AG20443 (cell line): ENCODE measurements at regions not wholly inside any gene's neighbourhood (a gene's known extent, or its start where the extent isn't known, plus 50 kb on each side); places are given as distances from the start of the nearest gene placed in this dataset.

Source experiments
- DNase-seq: peaks from one replicate; pipeline ENCODE4 v3.0.0; 2012; ENCODE audit warnings: low spot score, mixed read lengths

DNA sequence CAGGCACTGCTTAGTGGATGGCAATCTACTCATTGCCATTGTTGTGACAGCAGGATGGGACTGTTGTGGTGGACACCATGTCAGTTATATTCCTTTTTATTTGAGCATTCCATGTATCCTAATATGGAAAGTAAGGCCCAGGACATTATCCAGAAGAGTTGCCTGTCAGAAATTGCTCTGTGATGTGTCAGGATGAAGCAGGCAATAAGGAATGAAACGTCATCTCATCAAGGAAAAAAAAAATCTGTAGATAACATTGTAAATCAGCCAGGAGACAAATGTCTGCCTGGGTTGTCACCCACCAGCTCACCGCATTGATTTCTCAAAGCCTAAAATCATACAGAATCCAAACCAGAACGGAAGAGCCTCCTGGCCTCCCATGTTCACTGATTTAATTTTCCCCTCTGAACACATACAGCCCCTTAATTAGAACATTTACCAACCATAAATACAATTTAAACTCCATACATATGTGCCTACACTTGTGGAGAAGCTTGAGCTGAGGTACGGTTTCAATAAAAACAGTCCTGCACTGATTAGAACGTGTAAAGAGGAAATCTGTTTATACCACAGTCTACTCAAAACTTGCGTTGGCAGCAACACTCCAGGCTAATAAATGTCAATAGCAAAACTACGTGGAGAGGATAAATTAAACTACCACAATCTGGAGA is 73.9 kb downstream of the FOXD1 start:
- peak; percentile 52 for DNase-seq

DNA sequence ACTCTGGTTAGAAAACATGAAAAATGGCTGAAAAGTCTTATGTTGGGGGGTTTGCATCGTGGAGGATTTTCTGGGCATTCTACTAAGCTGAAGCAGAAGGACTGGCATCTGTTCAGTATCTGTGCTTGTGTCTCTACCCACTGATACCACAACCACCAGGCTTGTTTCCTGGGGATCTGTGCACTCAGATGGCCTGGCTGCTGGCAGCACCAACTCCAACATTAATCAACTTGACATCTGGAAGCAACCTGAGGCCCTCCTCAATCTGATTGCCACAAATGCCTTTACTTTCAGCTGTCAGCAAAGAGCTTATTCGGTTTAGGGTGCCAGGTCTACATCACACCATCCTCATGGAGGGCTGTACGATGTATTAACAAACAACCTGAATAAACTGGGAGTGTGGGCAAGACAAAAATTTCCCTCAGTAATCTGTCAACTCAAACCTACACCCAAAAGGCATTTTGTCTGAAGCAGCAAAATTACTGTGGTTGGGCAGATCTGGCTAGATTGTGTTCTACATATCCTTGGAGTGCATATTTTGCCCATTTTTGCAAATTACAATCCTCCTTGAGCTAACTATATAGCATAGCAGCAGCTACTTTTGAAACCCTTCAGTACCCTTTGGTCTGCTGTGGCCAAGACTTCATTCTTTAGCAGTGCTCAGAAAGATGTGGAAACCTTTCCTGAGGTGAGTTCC is 74.6 kb downstream of the FOXD1 start:
- no peak for DNase-seq

DNA sequence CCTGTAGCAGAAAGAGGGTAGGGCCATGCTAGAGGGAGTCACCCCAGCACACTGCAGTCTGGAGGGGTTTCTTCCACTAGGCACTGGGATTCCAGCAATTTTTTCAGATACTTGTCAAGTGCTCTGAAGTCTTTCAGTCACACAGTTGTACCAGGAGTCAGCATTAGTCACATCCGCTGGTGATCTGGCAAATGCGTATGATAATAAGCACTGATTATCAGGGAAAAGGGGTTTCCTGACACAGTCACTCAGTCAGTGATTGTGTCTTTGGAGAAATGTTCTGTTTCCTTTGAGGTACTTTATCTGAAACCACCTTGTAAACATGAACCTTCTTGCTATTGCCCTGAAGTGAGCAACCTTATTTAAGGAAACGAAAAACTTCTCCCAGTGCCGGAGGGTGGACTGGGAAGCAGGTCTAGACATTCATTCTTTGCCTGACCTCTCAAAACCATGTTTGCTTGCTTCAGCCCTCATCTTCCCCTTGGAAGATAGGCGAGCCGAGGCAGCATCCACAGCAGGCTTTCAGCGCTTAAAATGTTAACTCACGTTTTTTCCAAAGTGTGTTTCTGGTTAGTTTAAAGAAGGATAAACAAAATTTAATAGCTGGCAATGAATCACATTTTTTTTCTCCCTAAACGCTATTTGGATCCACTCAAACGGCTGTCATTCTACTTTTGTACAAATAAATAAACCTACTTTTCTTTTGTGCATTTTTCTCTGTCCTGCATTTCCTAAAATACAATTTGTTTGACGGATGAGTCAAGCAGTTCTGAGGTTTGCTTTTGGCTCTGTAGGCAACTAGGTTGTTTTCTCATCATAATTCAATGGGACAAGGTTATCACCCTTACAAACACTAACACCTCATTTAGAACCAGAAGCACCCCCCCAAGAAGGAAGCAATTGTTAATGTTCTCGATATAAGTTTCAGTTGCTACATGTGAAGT is 77.7 kb downstream of the FOXD1 start:
- DNase-seq, result peak; percentile 60

DNA sequence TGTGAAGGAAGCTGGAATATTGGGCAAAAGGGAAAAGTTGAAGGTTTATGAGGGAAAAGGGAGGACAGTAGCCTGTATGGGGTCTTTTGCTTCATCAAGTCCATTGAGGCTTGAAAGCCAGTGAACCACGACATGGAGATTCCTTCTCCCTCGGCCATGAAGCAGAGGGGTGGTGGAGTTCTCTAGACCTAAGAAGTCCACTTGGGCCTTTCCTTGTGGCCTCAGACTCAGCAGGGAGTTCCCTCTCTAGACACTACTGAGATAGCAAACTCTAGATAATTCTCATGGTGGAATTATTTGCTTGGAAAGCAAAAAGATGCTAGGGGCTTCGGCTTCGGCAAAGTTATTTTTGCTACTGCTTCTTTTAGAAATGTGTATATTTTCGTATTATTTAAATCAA is 78.5 kb downstream of the FOXD1 start:
- no peak for DNase-seq

DNA sequence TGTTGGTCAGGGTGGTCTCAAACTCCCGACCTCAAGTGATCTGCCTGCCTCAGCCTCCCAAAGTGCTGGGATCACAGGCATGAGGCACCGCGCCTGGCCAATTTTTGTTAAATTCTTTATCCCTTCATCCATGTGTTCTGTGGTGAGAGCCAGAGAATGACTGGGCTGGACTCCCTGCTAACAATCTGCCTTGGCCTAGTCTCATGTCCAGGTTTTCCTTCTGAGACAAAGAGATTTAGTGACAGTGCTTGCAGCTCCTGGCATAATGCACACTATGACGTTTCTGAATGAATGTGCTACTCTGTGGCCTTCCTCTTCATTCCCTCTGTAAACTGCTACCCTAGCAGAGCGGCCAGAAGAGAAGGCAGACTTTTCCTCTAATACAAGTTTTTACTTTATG is 79.3 kb downstream of the FOXD1 start:
- peak; percentile 72 for DNase-seq

DNA sequence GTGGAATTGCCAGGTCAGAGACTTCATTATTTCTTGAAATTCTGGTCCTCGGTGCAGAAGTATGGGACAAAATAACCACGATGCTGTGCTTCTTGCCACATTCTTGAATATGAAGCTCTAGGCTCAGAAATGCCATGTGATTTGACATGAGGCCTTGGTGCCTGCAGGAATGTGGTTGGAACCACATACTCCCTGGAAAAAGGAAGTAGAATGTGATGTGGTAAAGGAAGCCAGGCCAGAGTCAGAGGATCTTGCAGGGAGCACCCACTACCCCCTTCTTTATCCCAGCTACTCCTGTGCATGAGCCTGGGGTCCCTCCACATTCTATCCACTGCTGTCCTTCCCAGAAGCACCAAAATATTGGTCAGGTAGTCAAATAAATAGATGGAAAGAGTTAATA is 80.9 kb downstream of the FOXD1 start:
- DNase-seq, result no peak

DNA sequence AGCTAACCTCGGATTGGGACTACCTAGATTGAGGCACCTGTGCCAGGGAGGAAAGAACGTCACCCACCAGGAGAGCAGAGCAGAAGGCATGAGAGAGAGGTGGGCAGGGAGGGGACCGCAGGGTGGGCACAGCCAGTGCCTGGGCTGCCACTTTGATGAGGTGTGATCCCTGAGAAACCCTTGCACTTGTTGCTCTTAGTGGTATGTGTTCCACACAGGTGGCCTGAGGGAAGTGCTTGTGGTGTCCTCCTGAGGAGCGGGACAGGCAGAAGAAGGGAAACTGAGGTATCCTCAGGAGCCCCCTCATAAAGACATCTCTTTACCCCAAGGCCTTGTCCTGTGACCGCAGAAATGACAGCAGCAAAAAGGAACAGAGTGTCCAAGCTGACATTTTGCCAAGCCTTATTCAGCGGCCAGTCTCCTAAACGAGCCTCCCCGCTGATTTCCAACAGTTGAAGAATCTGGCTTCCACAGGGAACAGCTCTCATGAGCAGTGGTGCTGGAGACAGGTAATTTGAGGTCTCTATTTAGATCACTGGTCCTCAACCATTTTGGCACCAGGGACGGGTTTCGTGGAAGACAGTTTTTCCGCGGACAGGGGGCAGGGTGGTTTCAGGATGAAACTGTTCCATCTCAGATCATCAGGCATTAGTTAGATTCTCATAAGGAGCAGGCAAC is 82.4 kb downstream of the FOXD1 start:
- DNase-seq, result no peak

DNA sequence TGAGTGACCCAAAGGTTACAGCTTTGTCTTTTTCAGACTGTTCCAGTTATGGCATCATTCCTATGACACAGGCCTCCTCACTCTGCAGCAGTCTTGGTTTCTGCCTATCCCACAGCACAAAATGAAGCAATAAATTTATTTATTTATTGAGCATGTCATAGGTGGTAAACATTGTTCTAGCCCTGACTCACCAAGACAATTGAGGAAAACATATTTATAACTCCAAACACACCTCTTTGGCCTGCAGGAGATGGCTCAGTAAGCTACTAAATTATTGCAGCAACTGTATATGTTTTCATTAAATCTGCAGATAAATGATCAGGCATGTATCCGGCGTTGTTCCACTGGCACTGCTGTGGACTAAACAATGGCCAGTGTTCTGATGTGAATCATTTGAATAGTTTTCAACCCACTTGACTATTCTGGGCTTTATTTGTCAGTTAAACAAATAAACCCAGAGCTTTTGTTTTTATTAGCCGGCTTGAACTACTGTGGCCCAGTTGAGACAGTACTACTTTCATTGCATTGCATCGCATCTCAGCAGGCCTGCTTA is 83.2 kb downstream of the FOXD1 start:
- DNase-seq, result peak; percentile 75

DNA sequence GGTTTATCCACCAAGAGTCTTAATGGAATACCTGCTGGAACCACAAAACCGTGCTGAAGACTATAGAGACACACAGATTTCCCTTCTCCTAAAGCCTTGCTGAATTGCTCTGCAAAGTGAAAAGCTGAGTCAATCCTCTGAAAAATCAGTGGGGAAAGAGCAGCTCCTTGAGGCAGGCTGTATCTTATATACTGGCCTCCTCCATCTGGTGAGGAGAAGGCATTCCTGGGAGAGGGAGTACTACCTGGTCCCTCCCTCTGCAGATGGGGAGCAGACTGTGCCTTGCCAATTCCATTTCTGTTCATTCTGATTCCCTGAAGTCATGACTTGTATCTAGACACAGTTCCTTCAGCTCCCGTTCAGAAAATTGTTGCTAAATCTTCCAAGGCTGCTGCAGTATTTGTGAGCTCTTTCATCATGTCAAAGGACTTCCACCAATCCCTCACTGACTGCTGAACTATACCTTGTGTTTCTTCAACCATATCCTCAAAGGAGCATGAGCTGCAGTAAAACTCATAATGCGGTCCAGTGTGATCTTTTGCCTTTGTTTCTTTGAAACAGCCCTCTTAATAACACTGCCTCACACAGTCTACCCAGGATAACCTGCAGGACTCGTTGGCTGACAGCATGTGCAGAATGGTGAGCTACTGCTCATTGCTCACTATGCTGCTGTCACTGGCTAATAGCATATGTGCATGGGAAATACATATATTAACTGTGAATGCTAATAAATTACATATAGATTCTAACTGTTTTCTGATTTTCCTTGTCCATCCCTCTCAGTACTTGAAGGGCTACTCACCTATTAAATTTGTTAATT is 84.5 kb downstream of the FOXD1 start:
- peak; percentile 81 for DNase-seq

DNA sequence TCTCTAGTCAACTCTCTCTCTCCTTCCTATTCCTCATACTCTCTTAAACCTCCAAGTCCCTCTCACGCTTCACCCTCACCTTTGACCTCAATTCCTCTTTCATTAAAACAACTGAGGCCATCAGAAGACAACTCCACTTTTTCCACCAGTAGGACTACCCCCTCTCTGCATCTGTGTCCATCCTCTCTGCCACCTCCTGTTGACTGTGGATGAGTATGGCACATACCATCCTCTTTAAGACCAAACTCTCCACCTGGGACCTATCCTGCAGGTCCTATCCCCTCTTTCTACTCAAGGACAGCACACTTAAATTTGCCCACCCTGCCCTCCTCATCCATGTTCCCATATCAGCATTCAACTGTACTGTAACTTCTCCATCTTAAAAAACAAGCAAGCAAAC is 89.2 kb downstream of the FOXD1 start:
- DNase-seq, result no peak

DNA sequence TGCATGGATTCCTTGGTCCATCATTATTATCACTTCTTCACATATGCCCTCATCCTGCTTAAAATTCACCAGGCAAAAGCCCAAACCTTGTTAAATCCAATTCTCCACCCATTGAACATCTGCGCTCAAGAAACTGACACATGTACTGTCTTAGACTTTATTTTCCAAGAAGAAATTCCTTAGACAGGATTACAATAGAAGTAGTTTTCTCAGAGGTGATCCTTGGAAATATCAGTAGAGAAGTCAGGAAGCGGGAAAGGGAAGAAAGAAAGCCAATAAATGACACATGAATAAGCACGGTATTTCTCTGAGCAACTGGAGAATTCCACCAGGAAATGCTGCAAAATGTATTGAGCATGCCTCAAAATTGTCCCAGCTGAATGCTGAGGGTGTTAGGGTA is 90.2 kb downstream of the FOXD1 start:
- DNase-seq, result no peak

DNA sequence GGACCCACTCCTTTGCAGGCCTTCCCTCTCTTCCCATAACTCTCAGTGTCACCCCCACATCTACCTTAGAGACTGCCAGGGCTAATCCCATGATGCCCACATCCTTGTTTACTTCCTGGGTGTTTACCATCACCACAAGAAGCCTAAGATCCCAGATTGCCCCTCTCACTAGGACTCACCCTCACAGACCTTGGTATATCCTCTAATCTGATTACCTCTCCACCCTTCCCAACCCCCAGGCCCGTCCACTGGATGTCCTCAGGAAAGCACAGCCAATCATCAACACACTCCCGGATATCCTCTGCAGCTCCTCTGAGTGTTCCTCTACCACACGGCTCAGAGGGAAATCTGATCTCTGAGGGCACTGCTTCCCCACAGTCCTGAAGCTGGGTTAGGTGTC is 91.0 kb downstream of the FOXD1 start:
- DNase-seq, result no peak

DNA sequence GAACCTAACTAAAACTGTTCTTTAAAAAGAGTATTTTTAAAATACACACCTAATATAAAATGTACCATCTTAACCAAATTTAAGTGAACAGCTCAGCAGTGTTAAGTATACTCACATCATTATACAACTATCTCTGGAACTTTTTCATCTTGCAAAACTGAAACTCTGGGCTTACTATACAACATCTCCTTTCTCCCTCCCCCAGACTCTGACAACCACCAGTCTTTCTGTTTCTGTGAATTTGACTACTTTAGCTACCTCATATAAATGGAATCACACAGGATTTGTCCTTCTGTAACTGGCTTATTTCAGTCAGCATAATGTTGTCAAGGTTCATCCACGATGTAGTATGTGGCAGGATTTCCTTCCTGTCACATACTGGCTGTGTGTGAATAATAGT is 93.5 kb downstream of the FOXD1 start:
- DNase-seq, result no peak

DNA sequence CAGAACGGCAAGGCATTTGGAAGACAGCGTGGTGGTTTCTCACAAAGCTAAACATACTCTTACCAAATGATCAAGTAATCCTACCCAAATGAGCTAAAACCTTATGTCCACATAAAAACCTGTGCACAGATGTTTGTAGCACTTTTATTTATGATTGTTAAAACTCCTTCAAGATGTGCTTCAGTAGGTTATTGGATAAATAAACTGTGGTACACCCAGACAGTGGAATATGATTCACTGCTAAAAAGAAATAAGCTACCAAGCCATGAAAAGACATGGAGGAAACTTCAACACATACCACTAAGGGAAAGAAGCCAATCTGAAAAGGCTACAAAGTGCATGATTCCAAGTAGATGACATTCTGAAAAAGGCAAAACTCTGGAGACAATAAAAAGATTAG is 94.2 kb downstream of the FOXD1 start:
- DNase-seq, result no peak

DNA sequence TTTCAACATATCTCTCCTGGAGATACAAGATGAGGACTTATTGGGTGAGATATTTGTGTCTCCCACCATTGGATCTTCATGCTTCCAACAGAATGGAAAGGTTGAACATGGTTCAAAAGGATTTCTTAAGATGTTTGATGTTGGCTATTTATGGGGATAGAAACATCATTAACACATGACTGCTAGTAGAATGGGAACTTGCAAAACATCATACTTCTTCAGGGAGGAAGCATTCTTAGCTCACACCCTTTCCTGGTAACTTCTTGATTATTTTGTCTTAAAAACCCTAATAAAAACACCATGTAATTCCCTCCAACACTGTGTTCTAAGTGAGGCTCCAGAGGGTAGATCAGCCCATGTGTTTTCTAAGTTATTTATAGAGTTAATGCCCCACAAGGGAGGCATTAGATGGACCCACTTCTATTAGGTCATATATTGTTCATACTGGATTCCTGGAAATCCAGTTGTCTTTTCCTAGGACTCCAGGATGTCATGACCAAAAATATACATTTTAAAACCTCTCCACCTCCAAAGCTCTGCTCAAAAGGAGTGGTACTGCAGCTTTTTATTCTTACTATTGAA is 95.8 kb downstream of the FOXD1 start:
- no peak for DNase-seq

DNA sequence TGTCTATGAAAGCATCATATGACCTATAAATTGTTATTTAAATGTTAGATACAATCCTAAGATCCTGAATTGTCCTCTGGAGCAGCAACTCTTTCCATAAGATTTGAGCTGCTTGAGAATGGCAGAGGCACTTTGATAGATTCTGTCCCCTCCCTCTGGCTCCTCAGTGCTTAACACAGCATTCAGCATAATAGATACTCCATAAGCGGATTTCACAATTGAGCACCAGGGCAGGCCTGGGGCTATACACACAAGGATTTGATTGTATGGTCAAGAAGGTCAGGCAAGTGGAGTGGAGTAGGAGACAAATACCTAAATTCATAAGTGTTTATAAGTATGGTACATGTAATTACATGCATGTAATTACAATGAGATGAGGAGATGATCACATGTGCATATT is 96.3 kb downstream of the FOXD1 start:
- DNase-seq, result no peak

DNA sequence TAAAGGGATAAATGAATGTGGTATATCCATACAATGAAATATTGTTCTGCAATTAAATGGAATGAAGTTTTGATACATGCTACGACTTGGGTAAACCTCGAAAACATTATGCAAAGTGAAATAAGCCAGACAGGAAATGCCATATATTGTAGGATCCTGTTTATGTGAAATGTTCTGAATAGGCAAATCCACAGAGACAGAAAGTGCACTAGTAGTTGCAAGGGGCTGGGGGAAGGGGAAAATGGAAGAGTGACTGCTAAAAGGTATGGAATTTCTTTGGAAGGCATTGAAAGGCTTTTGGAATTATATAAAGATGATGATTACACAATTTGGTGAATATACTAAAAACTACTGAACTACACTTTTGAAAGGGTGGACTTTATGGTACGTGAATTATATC is 97.0 kb downstream of the FOXD1 start:
- no peak for DNase-seq

DNA sequence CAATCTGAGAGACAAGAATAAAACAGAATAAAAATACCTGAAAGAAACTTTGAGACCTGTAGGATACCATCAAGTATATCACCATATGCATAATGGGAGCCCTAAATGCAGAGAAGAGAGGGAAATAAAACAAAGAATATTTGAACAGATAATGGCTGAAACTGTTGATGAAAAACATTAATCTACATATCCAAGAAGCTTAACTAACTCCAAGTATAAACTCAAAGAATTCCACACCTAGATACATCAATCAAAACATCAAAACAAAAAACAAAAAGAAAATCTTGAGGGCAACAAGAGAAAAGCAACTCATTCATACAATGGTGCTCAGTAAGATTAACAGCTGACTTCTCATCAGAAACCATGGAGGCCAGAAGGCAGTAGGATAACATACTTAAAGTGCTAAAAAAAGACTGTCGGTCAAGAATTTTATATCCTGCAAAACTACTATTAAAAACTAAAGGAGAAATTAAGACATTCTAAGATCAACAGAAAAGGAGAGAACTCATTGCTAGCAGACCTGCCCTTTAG is 101.6 kb downstream of the FOXD1 start:
- DNase-seq, result no peak

DNA sequence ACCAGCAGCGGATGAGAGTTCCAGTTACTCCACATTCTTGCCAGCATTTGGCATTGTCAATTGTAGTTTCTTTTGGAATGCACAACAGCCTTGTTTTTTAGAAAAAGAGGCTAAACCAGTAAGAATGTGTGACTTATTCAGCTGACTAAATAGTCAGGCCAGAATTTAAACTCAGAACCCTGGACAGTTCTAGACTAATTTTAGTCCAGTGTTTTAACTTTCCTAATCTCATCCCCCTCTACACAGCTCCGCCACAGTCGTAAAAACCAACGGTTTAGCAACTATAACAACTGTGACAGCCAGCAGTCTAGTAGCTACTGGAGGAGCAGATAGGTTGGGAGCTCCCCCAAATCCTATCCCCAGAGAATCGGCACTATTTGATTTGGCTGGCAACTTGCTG is 103.7 kb downstream of the FOXD1 start:
- DNase-seq, result no peak

DNA sequence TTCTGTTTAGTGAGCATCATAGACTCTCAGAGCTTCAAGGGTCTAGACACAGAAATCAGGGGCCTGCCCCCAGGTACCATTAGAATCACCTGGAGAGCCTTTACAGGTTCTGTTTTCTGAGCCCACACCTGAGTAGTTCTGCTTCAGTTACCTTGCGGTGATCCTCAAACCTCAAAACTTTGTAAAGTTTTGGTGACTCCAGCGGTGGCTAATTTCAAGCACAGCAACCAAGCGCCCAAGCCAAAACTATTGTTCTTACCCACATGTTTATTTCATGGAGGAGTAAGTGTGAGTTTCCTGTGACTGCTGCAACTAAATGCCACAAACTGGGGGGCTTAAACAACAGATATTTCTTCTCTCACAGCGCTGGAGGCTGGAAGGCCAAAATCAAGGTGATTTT is 108.9 kb downstream of the FOXD1 start:
- DNase-seq, result no peak
